VCaP (cell line): ENCODE measurements at regions not wholly inside any gene's neighbourhood (a gene's known extent, or its start where the extent isn't known, plus 50 kb on each side); places are given as distances from the start of the nearest gene placed in this dataset.
"Not testable (repeated sequence)": the region's sequence is repeated elsewhere in the genome, so short reads cannot be mapped to it uniquely, and the experiment has no call there.

Experiments
- H3K27ac ChIP-seq: fragments of 450-650 bp; 2 replicates; pipeline ENCODE4 v1.5.1; 2017
- TF ChIP-seq, protein P1 (sequence below): fragments of 450-650 bp; conservative IDR thresholded peaks from 2 replicates; pipeline ENCODE4 v1.5.1; 2017; ENCODE audit warnings: mild to moderate bottlenecking, moderate library complexity

GRCh38 chr4:19496756-19497155, 754.9 kb upstream of the SLIT2 start:
- TF ChIP-seq, protein P1, sequence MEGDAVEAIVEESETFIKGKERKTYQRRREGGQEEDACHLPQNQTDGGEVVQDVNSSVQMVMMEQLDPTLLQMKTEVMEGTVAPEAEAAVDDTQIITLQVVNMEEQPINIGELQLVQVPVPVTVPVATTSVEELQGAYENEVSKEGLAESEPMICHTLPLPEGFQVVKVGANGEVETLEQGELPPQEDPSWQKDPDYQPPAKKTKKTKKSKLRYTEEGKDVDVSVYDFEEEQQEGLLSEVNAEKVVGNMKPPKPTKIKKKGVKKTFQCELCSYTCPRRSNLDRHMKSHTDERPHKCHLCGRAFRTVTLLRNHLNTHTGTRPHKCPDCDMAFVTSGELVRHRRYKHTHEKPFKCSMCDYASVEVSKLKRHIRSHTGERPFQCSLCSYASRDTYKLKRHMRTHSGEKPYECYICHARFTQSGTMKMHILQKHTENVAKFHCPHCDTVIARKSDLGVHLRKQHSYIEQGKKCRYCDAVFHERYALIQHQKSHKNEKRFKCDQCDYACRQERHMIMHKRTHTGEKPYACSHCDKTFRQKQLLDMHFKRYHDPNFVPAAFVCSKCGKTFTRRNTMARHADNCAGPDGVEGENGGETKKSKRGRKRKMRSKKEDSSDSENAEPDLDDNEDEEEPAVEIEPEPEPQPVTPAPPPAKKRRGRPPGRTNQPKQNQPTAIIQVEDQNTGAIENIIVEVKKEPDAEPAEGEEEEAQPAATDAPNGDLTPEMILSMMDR: no peak
- no peak overlapping the region for H3K27ac ChIP-seq

DNA sequence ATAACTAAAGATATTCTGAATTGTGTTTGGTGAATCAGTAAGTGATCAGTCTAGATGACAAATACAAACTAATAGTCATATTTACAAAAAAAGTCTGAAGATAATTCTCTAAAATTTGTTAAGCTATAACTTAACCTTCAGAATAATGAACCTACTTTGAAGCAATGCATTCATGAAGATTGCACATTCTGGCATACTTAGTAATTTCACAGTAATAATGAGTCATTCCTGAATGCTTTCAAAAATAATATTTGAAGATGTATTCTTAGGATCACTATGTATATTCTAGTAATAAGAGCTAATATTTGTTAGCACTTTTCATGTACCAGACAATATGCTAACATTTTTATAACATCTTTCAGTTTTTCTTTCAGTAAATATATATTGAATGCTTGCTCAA, 756.7 kb upstream of the SLIT2 start:
- no peak overlapping the region for H3K27ac ChIP-seq
- TF ChIP-seq, protein P1: no peak

DNA sequence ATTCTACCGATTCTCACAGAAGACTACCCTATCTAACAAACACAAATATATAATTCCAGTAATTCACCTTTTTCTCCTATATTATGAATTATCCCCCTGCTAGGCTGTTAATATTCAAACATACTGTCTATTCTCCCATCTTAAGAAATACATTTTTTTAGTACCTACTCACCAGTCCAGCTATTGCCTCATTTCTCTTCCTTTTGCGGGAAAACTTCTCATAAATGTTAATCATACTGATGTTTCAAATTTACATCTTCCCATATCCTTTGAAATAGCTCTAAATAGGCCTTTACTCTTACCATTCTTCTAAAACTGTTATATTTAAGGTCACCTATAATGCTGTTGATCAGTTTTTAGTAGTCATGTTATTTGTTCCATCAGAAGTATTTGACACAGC, 759.1 kb upstream of the SLIT2 start:
- H3K27ac ChIP-seq: no peak overlapping the region
- TF ChIP-seq, protein P1: no peak

DNA sequence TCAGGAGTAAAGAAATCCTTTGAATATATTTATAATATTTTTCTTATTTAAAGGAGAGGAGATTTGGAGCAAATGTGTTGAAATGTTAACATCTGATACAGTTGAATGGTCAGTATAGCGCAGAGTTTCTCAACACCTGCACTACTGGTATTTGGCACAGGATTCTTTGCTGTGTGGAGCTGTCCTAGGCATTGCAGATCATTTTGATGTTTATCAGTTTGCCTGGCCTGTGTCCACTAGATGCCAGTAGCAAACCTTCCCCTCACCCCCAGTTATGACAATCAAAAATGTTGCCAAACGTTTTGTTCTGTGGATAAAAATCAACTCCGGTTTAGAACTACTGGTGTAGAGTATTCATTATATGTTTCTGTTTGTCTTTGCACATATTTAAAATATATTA, 765.3 kb upstream of the SLIT2 start:
- TF ChIP-seq, protein P1: peak; percentile 20; the same call in 1 of the 2 replicates
- H3K27ac ChIP-seq: no peak overlapping the region

DNA sequence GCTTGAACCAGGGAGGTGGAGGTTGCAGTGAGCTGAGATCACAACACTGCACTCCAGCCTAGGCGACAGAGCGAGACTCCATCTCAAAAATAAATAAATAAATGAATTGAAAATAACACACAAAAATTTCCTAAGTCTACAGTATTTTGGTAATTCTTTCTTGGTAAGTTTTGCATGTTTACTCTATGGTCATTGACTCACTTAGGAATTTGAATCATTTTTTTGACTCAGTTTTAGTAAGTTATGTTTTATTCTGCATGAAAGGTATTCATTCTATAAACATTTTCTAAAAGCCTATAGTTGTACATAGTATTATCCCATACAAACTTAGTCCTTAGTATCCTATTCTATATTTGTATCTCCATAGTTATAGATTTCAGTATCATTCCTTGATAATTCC, 772.9 kb upstream of the SLIT2 start:
- no peak overlapping the region for H3K27ac ChIP-seq
- TF ChIP-seq, protein P1: no peak

DNA sequence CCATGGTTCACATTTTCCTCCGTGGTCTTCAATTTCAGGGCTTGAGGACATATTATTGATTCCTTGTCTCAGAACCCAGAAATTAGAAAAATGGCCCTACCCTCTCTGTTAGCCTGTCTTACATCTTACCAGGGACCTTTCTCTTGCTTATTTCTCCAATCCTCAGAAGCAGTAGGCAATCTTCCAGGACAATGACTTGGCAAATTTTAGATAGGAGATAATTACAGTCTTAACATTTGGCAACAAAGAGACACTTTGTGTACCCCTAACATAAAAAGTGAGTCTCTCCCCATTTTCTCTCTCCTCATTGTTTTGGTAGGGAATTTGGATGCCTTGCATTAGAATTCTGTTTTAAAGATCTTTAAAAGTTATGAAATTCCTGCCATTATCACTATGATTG, 778.1 kb upstream of the SLIT2 start:
- TF ChIP-seq, protein P1: no peak
- H3K27ac ChIP-seq: no peak overlapping the region

DNA sequence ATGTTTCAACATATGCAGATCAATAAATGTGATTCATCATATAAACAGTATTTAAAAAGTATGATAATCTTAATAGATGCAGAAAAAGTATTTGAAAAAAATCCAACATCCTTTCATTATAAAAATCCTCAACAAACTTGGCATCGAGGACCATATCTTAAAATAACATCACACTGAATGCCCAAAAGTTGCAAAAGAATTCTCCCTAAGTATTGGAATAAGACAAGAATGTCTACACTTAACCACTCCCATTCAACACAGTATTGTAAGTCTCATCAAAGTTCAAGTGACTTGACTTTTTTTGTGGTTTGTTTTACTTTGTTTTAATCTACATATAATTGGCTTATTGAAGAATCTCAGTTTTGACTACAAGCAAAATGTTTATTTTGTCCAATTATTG, 779.0 kb upstream of the SLIT2 start:
- TF ChIP-seq, protein P1: no peak
- no peak overlapping the region for H3K27ac ChIP-seq

- H3K27ac ChIP-seq: not testable (repeated sequence)
Observed at GRCh38 chr4:19470001-19470400, 781.7 kb upstream of the SLIT2 start.
